D721Med (cell line): ENCODE measurements at regions not wholly inside any gene's neighbourhood (a gene's known extent, or its start where the extent isn't known, plus 50 kb on each side); places are given as distances from the start of the nearest gene placed in this dataset.

Source experiments
- DNase-seq: peaks from one replicate; pipeline ENCODE4 v3.0.0; 2011; ENCODE audit warnings: low spot score; ENCODE audit not compliant: insufficient read length
- FAIRE-seq: peaks from 2 replicates; lab custom pipeline; 2011; peaks lifted over from hg19 to GRCh38; lab: Jason Lieb, UNC
- CTCF ChIP-seq: IDR thresholded peaks from 2 replicates; pipeline ENCODE4 v1.5.1; 2012; ENCODE audit warnings: mild to moderate bottlenecking, control low read depth; ENCODE audit not compliant: insufficient read depth; ENCODE audit errors: missing control alignments

GRCh38 chr7:94286111-94286510 lies 108.6 kb upstream of the COL1A2 start:
- no peak for TF ChIP-seq CTCF
- DNase-seq = no peak
- FAIRE-seq = no peak

GRCh38 chr7:94288096-94288495 lies 106.6 kb upstream of the COL1A2 start:
- TF ChIP-seq CTCF = no peak
- DNase-seq (no peak), FAIRE-seq (no peak)

GRCh38 chr7:94289071-94289470 lies 105.6 kb upstream of the COL1A2 start:
- FAIRE-seq (no peak), DNase-seq (no peak)
- TF ChIP-seq CTCF = peak; percentile 98

GRCh38 chr7:94294471-94295131 lies 100.1 kb upstream of the COL1A2 start:
- TF ChIP-seq CTCF = no peak
- FAIRE-seq = no peak
- DNase-seq = no peak

- DNase-seq (no peak), FAIRE-seq (no peak)
- peak; percentile 21 for TF ChIP-seq CTCF
Observed at GRCh38 chr7:94295850-94296249, 98.8 kb upstream of the COL1A2 start.

- TF ChIP-seq CTCF = no peak
- DNase-seq (no peak), FAIRE-seq (no peak)
Observed at GRCh38 chr7:94296881-94297280, 97.8 kb upstream of the COL1A2 start.

GRCh38 chr7:94297397-94297838 lies 97.3 kb upstream of the COL1A2 start:
- DNase-seq (no peak), FAIRE-seq (no peak)
- TF ChIP-seq CTCF = no peak
